Urinary bladder (tissue), 3 donors: ENCODE measurements at regions not wholly inside any gene's neighbourhood (a gene's known extent, or its start where the extent isn't known, plus 50 kb on each side); places are given as distances from the start of the nearest gene placed in this dataset.
"Not testable (repeated sequence)": the region's sequence is repeated elsewhere in the genome, so short reads cannot be mapped to it uniquely, and the experiment has no call there.

Experiments
- DNase-seq: peaks from one replicate; pipeline ENCODE4 v3.0.0-alpha.2; 2015; ENCODE audit errors: extremely low spot score
- H3K27ac ChIP-seq: one replicate; pipeline ENCODE4 v1.5.1; 2013; ENCODE audit warnings: low read depth, mild to moderate bottlenecking, moderate library complexity
- H3K36me3 ChIP-seq: one replicate; pipeline ENCODE4 v1.6.1; 2013; ENCODE audit warnings: mild to moderate bottlenecking, moderate library complexity; ENCODE audit not compliant: insufficient read depth
- H3K4me1 ChIP-seq: one replicate; pipeline ENCODE4 v1.6.1; 2013; ENCODE audit warnings: mild to moderate bottlenecking, moderate library complexity; ENCODE audit not compliant: insufficient read depth
- H3K4me3 ChIP-seq: one replicate; pipeline ENCODE4 v1.5.1; 2013; ENCODE audit warnings: low read depth, low read length
- whole genome bisulfite sequencing: extraction: QIAGEN DNeasy Blood & Tissue Kit; methylation state at CpG from one replicate; pipeline ENCODE4 v1.1.7; 2013; 5-methylcytosine and 5-hydroxymethylcytosine counted together
- donor health status: healthy with polysubstance abuse.
- donor health status: healthy.

DNA sequence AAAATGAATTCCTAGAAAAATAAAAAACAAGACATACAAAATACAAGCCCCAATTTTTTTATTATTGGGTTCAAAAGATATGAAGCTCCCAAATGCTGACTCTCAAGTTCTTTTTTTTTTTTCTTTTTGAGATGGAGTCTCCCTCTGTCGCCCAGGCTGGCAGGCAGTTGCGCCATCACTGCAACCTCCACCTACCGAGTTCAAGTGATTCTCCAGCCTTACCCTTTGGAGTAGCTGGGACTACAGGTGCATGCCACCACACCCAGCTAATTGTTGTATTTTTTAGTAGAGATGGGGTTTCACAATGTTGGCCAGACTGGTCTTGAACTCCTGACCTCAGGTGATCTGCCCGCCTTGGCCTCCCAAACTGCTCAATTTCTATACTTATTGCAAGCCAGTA lies 600.6 kb downstream of the BCOR start:
- H3K36me3 ChIP-seq, H3K4me1 ChIP-seq, DNase-seq, H3K27ac ChIP-seq, H3K4me3 ChIP-seq: not testable (repeated sequence)
- 97% methylated on average over 4 of the region's 4 CpGs for WGBS

- Histone ChIP-seq H3K36me3 (no peaks in the 10 kb centered on the region), H3K27ac (no peak overlapping the region), H3K4me3 (no peak overlapping the region), H3K4me1 (no peaks in the 10 kb centered on the region)
- no peak for DNase-seq
- 93% methylated on average over 7 of the region's 7 CpGs for WGBS
Measured at GRCh38 chrX:39497702-39498265, 600.0 kb downstream of the BCOR start.

DNA sequence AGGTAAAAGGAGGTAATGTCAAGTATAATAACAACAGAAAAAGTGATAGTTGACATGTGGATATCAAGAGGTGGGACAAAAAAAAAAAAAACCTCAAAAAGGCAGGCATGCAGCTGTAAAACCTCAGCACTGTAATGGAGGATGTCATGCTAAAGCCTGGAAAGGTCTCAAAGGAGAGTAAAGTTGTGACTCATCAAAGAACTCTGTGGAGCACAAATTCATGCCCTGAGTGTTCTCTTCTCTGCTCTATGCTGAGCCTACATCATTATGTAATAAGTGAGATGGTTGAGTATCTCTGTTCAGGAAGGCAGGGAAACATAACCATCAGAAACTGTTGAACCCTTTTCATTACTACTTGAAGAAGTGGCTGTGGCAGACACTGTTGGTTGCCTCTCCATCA lies 597.8 kb downstream of the BCOR start:
- Histone ChIP-seq H3K36me3 (no peaks in the 10 kb centered on the region), H3K4me3 (no peak overlapping the region), H3K27ac (no peak overlapping the region), H3K4me1 (no peaks in the 10 kb centered on the region)
- no peak for DNase-seq

GRCh38 chrX:39501822-39502221 lies 595.9 kb downstream of the BCOR start:
- Histone ChIP-seq H3K4me3 (no peak overlapping the region), H3K4me1 (no peaks in the 10 kb centered on the region), H3K27ac (no peak overlapping the region), H3K36me3 (no peaks in the 10 kb centered on the region)
- DNase-seq, result no peak
- WGBS, result 96% methylated on average over 3 of the region's 3 CpGs

- Histone ChIP-seq H3K36me3 (no peaks in the 10 kb centered on the region), H3K4me3 (no peak overlapping the region), H3K4me1 (no peaks in the 10 kb centered on the region), H3K27ac (no peak overlapping the region)
- DNase-seq, result no peak
- WGBS, result 93% methylated on average over 3 of the region's 3 CpGs
Measured at GRCh38 chrX:39502486-39502885, 595.3 kb downstream of the BCOR start.

DNA sequence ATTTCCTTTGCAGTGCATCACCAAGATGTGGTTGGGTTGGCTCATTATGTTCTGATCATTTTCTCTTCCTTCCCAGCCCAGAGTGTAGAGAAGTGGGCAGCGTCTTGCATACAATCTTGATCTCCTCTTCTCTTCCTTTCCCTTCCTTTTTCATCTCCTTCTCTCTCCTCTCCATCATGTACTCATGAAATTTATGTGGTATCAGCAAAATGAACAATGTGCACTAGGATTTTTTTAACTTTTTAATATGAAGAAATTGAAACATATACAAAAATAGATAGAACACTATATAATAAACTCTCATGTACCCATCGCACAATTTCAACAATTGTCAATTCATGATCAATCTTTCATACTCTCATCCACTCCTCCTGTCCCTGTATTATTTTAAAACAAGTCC lies 593.5 kb downstream of the BCOR start:
- 49% methylated on average over 2 of the region's 2 CpGs for WGBS

DNA sequence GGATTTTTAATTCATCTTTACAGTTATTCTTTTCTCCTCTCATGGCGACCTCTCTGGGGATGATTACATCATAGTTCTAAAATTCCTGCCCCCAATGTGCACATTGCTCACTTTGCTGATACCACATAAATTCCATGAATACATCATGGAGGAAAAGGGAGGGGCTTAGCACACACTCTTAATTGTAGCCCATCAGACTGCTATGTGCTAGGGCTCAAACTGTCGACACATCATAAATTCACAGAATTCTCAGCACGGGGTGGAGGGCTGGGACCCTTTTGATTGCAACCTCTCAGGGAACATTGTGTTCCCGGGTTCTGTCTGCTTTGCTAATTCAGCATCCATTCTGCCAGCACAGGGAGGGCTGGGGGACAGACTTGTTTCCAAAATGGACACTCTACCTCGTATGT lies 592.9 kb downstream of the BCOR start:
- Histone ChIP-seq H3K36me3 (no peaks in the 10 kb centered on the region), H3K4me3 (no peak overlapping the region), H3K4me1 (no peaks in the 10 kb centered on the region), H3K27ac (no peak overlapping the region)
- 56% methylated on average over 5 of the region's 5 CpGs for WGBS
- no peak for DNase-seq

More for the DNA sequence above, 593.5 kb downstream of the BCOR start:
- H3K4me3 ChIP-seq, result no peak overlapping the region
- no peak for DNase-seq
- H3K4me1 ChIP-seq, result no peaks in the 10 kb centered on the region
- no peaks in the 10 kb centered on the region for H3K36me3 ChIP-seq
- no peak overlapping the region for H3K27ac ChIP-seq

- Histone ChIP-seq H3K36me3 (no peaks in the 10 kb centered on the region), H3K4me3 (no peak overlapping the region), H3K4me1 (no peaks in the 10 kb centered on the region), H3K27ac (no peak overlapping the region)
- WGBS, result 97% methylated on average over 9 of the region's 9 CpGs
- DNase-seq, result no peak
Measured at GRCh38 chrX:39506131-39506530, 591.6 kb downstream of the BCOR start.

DNA sequence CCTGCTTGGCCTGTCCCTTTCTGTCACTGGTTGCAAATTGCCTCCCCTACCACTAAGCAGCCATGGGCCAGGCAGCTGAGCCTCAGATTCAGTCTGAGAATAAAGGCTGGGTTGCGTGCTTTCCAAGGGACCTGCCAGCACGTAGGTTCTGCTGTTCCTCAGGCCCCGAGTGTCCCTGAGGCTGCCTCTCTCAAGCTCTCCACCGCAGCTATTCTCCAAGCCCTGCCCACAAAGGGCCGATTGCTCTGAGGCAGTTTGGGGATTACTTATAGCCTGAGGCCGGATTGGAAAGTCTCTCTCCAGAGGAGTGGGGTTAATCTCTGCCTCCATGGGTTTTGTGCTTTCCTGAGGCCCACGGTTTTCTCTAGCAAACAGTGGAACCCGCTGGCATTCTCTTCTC lies 590.7 kb downstream of the BCOR start:
- H3K27ac ChIP-seq, result no peak overlapping the region
- no peaks in the 10 kb centered on the region for H3K4me1 ChIP-seq
- WGBS, result 79% methylated on average over 8 of the region's 8 CpGs
- H3K36me3 ChIP-seq, result no peaks in the 10 kb centered on the region
- H3K4me3 ChIP-seq, result no peak overlapping the region
- no peak for DNase-seq

- Histone ChIP-seq H3K36me3 (no peaks in the 10 kb centered on the region), H3K4me1 (no peaks in the 10 kb centered on the region), H3K4me3 (no peak overlapping the region), H3K27ac (no peak overlapping the region)
- 98% methylated on average over 4 of the region's 4 CpGs for WGBS
- no peak for DNase-seq
Measured at GRCh38 chrX:39507617-39508299, 590.0 kb downstream of the BCOR start.

DNA sequence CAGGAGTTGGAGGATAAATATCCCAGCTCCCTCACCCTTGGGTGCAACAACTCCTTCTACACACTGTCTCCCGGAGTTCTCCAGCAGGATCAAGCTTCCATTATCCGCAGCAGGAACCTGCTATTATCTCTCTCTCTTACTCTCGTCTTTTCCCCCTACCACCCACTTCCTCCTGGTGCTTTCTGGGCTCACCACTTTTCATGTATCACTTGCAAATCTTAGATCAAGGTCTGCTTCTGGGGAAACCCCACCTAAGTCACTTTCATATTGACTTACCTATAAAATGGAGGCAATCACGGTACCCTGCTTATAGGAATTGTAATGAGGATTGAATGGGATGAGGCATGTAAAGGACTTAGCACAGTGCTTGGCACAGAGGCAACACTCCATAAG lies 589.5 kb downstream of the BCOR start:
- no peak for DNase-seq
- Histone ChIP-seq H3K4me3 (no peak overlapping the region), H3K36me3 (no peaks in the 10 kb centered on the region), H3K27ac (no peak overlapping the region), H3K4me1 (no peaks in the 10 kb centered on the region)
- 93% methylated on average over 4 of the region's 4 CpGs for WGBS

GRCh38 chrX:39509157-39509556 lies 588.6 kb downstream of the BCOR start:
- Histone ChIP-seq H3K4me3 (no peak overlapping the region), H3K36me3 (no peaks in the 10 kb centered on the region), H3K27ac (no peak overlapping the region), H3K4me1 (no peaks in the 10 kb centered on the region)
- 59% methylated on average over 1 of the region's 1 CpG for WGBS
- DNase-seq, result no peak

- H3K27ac ChIP-seq, result no peak overlapping the region
- 76% methylated on average over 5 of the region's 5 CpGs for WGBS
Measured at GRCh38 chrX:39513836-39514235, 583.9 kb downstream of the BCOR start.

DNA sequence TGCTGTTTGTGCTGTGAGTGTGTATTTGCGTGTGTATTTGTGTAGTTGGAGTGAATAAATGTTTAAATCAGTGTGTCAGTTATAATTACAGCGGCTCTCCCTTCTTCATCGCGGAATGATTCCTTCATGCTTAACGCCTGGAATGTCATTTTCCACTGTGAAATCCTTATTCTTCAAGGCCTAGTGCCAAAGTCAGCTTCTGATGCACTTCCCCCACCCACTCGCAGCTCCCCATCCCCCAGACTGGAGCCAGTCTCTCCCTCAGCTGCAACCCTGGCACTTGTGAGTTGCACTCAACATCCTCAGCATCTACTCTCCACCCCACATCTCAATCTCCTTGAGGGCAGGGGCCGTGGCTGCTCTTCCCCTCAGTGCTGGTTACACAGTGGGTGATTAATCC lies 583.0 kb downstream of the BCOR start:
- Histone ChIP-seq H3K4me3 (no peak overlapping the region), H3K36me3 (no peaks in the 10 kb centered on the region), H3K4me1 (no peaks in the 10 kb centered on the region), H3K27ac (no peak overlapping the region)
- WGBS, result 56% methylated on average over 7 of the region's 7 CpGs
- DNase-seq, result no peak

More at GRCh38 chrX:39513836-39514235, 583.9 kb downstream of the BCOR start:
- no peak for DNase-seq
- no peak overlapping the region for H3K4me3 ChIP-seq
- H3K4me1 ChIP-seq, result no peaks in the 10 kb centered on the region
- H3K36me3 ChIP-seq, result no peaks in the 10 kb centered on the region
